ENCODE measurements at regions not wholly inside any gene's neighbourhood (a gene's known extent, or its start where the extent isn't known, plus 50 kb on each side); places are given as distances from the start of the nearest gene placed in this dataset.

DNA sequence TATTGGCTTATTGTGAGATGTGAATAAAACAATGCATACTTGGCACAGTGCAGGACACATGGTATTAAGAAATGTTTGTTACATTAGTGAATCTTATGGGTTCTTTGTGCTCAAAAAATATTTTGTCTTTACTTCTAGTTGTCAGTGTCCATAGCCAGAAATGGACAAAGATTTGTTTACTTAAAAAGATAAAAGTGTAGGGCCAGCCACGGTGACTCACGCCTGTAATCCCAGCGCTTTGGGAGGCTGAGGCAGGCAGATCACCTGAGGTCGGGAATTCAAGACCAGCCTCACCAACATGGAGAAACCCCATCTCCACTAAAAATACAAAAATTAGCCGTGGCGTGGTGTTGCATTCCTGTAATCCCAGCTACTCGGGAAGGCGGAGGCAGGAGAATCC lies 654.6 kb upstream of the NEGR1 start:
- TF ChIP-seq POLR2A (IDR thresholded peaks at IDR 0.05; ENCODE audit: low read depth, low read length) (no peak), POLR2AphosphoS5 (IDR thresholded peaks at IDR 0.05; ENCODE audit: low read depth, low read length) (no peak), PAX5 (IDR thresholded peaks at IDR 0.05; ENCODE audit: insufficient read depth, low read length, severe bottlenecking) (no peak)
